ENCODE measurements at regions not wholly inside any gene's neighbourhood (a gene's known extent, or its start where the extent isn't known, plus 50 kb on each side); places are given as distances from the start of the nearest gene placed in this dataset.

DNA sequence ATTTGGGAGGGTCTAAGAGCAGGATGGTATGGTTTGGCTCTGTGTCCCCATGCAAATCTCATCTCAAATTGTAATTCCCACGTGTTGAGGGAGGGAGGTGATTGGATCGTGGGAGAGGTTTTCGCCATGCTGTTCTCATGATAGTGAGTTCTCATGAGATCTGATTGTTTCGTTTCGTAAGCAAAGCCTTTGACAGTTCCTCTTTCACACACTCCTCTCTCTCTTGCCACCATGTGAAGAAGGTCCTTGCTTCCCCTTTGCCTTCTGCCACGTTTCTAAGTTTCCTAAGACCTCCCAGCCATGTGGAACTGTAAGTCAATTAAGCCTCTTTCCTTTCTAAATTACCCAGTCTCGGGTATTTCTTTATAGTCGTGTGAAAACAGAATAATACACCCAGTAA, 553.7 kb downstream of the TAFA4 start:
- no peak overlapping the region for H3K4me3 ChIP-seq (ENCODE audit: low read depth, low read length)
- H3K27me3 ChIP-seq (ENCODE audit: control insufficient read depth, insufficient read depth, low read length) = no peaks in the 10 kb centered on the region
- H3K36me3 ChIP-seq (ENCODE audit: control insufficient read depth, insufficient read depth, low read length) = no peaks in the 10 kb centered on the region
- DNase-seq (ENCODE audit: low read depth) = no peak
- TF ChIP-seq, protein P1, sequence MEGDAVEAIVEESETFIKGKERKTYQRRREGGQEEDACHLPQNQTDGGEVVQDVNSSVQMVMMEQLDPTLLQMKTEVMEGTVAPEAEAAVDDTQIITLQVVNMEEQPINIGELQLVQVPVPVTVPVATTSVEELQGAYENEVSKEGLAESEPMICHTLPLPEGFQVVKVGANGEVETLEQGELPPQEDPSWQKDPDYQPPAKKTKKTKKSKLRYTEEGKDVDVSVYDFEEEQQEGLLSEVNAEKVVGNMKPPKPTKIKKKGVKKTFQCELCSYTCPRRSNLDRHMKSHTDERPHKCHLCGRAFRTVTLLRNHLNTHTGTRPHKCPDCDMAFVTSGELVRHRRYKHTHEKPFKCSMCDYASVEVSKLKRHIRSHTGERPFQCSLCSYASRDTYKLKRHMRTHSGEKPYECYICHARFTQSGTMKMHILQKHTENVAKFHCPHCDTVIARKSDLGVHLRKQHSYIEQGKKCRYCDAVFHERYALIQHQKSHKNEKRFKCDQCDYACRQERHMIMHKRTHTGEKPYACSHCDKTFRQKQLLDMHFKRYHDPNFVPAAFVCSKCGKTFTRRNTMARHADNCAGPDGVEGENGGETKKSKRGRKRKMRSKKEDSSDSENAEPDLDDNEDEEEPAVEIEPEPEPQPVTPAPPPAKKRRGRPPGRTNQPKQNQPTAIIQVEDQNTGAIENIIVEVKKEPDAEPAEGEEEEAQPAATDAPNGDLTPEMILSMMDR (IDR thresholded peaks at IDR 0.05; ENCODE audit: insufficient read depth, low read length, poor library complexity, severe bottlenecking) = no peak

DNA sequence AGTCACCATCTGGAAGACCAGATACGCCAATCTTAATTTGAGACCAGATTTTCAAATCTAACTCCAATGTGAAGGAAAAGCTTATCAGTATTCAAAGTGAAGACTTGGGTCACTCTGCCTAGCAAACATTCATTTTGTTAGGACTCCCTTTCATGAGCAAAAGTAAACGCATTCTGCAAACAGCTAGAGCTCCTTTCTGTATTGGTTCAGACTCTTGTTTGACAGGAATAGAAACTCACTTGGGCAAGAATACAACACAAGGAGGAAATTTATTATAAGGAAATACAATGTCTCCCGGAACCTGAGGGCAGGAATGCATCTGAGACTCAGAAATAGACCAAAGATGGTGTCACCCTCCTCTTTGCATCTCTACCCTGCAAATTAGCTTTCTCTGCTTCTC, 558.6 kb downstream of the TAFA4 start:
- Histone ChIP-seq H3K4me3 (ENCODE audit: low read depth, low read length) (no peak overlapping the region), H3K36me3 (ENCODE audit: control insufficient read depth, insufficient read depth, low read length) (no peaks in the 10 kb centered on the region), H3K27me3 (ENCODE audit: control insufficient read depth, insufficient read depth, low read length) (no peaks in the 10 kb centered on the region)
- no peak for DNase-seq (ENCODE audit: low read depth)
- TF ChIP-seq, protein P1 (IDR thresholded peaks at IDR 0.05; ENCODE audit: insufficient read depth, low read length, poor library complexity, severe bottlenecking) = no peak

DNA sequence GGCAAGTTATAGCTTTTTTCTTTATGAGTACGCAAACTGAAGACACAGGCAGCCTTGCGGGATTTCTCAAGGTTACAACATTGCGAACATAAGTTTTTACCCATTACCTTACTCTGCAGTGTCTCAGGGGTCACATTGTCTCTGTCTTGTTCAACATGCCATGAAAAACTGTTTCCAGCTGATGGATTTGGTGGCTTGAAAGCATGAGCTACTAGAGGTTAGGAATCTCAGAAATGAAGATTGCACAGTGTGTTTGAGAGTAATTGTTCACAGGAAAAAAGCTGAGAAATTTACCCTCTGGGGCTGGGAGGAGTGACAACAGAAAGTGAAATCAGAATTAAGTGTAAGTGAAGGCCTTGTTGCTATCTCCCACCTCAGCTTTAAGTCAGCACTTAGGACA, 568.6 kb downstream of the TAFA4 start:
- Histone ChIP-seq H3K36me3 (ENCODE audit: control insufficient read depth, insufficient read depth, low read length) (no peaks in the 10 kb centered on the region), H3K27me3 (ENCODE audit: control insufficient read depth, insufficient read depth, low read length) (no peaks in the 10 kb centered on the region), H3K4me3 (ENCODE audit: low read depth, low read length) (no peak overlapping the region)
- TF ChIP-seq, protein P1 (IDR thresholded peaks at IDR 0.05; ENCODE audit: insufficient read depth, low read length, poor library complexity, severe bottlenecking) = no peak
- no peak for DNase-seq (ENCODE audit: low read depth)

DNA sequence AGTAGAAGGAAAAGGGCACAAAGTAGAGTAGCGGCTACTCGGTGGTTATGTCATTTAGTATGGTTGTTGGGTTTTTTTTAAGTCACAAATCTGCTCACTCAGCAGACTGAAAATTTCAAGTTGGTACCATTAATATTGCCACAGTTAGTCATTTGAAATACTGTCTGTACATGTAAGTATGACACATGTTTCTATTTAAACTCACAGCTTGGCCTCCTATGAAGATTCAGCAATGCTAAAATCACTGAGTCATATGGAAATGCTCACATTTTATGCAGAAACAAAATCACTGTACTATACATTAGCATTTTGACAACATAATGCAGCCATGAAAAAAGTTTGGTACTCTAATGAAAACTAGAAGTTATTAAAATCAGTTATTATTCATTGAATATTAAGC, 571.9 kb downstream of the TAFA4 start:
- Histone ChIP-seq H3K36me3 (ENCODE audit: control insufficient read depth, insufficient read depth, low read length) (no peaks in the 10 kb centered on the region), H3K27me3 (ENCODE audit: control insufficient read depth, insufficient read depth, low read length) (no peaks in the 10 kb centered on the region), H3K4me3 (ENCODE audit: low read depth, low read length) (no peak overlapping the region)
- TF ChIP-seq, protein P1 (IDR thresholded peaks at IDR 0.05; ENCODE audit: insufficient read depth, low read length, poor library complexity, severe bottlenecking) = no peak
- DNase-seq (ENCODE audit: low read depth) = no peak

DNA sequence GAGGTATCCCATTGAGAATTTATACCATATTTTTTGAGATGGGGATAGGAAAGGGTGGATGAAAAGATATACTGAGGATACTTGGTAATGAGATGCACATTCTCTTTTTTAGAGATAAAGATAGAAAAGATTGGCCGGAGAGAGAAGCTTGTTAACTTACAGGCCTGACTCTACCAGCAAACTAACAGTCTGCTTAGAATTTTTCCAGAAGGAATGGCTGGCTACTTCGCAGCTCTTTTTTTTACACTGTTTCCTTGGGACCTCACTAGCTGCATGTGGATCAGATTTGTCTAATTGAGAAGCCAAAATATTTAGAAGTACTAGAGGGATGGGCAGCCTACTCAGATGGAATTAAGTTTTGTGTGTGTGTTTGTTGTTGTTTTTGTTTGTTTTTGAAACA, 586.6 kb downstream of the TAFA4 start:
- Histone ChIP-seq H3K27me3 (ENCODE audit: control insufficient read depth, insufficient read depth, low read length) (no peaks in the 10 kb centered on the region), H3K36me3 (ENCODE audit: control insufficient read depth, insufficient read depth, low read length) (no peaks in the 10 kb centered on the region), H3K4me3 (ENCODE audit: low read depth, low read length) (no peak overlapping the region)
- TF ChIP-seq, protein P1 (IDR thresholded peaks at IDR 0.05; ENCODE audit: insufficient read depth, low read length, poor library complexity, severe bottlenecking) = no peak
- DNase-seq (ENCODE audit: low read depth) = no peak

DNA sequence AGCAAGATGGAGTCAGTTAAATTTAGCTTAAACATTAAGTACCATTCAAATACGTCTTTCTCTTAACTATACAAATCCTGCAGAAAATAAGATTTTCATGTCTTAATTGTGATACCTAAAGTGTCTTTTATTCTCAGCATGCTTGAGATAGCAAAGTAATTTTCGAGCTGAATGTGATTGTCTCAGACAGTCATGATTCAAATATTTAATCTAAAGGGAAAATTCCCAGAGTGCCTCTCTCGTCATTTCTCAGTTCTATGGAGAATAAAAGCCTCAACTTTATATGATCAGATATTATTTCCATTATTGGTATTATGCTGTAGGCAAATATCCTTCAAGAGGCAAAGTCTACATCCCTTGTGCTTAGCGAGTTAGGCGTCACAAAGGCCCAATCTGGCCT, 589.9 kb downstream of the TAFA4 start:
- Histone ChIP-seq H3K27me3 (ENCODE audit: control insufficient read depth, insufficient read depth, low read length) (no peaks in the 10 kb centered on the region), H3K4me3 (ENCODE audit: low read depth, low read length) (no peak overlapping the region), H3K36me3 (ENCODE audit: control insufficient read depth, insufficient read depth, low read length) (no peaks in the 10 kb centered on the region)
- DNase-seq (ENCODE audit: low read depth) = no peak
- TF ChIP-seq, protein P1 (IDR thresholded peaks at IDR 0.05; ENCODE audit: insufficient read depth, low read length, poor library complexity, severe bottlenecking) = no peak

All from kidney epithelial cell (primary cell).